Renal pelvis (tissue), 1 donor: ENCODE measurements at regions not wholly inside any gene's neighbourhood (a gene's known extent, or its start where the extent isn't known, plus 50 kb on each side); places are given as distances from the start of the nearest gene placed in this dataset.

Experiments used
- DNase-seq: peaks from one replicate; pipeline ENCODE4 v3.0.0-alpha.2; 2013

- DNase-seq = no peak
Observed at GRCh38 chr2:146131785-146132184, 1611.9 kb upstream of the ZEB2 start.

GRCh38 chr2:146131048-146131447, 1611.1 kb upstream of the ZEB2 start:
- DNase-seq = no peak

- no peak for DNase-seq
Observed at GRCh38 chr2:146130290-146130689, 1610.4 kb upstream of the ZEB2 start.

GRCh38 chr2:146129231-146129630, 1609.3 kb upstream of the ZEB2 start:
- no peak for DNase-seq

- no peak for DNase-seq
Observed at GRCh38 chr2:146128216-146128615, 1608.3 kb upstream of the ZEB2 start.

GRCh38 chr2:146125551-146125950, 1605.6 kb upstream of the ZEB2 start:
- DNase-seq = no peak

- no peak for DNase-seq
Observed at GRCh38 chr2:146124741-146125140, 1604.8 kb upstream of the ZEB2 start.

- DNase-seq = no peak
Observed at GRCh38 chr2:146123714-146124113, 1603.8 kb upstream of the ZEB2 start.

- DNase-seq = no peak
Observed at GRCh38 chr2:146123256-146123655, 1603.3 kb upstream of the ZEB2 start.

- no peak for DNase-seq
Observed at GRCh38 chr2:146119586-146119985, 1599.7 kb upstream of the ZEB2 start.

GRCh38 chr2:146108993-146109392, 1589.1 kb upstream of the ZEB2 start:
- no peak for DNase-seq

- no peak for DNase-seq
Observed at GRCh38 chr2:146094185-146094584, 1574.3 kb upstream of the ZEB2 start.

GRCh38 chr2:146081459-146081858, 1561.5 kb upstream of the ZEB2 start:
- DNase-seq = no peak

GRCh38 chr2:146080925-146081324, 1561.0 kb upstream of the ZEB2 start:
- no peak for DNase-seq

GRCh38 chr2:146079216-146079615, 1559.3 kb upstream of the ZEB2 start:
- DNase-seq = no peak

- no peak for DNase-seq
Observed at GRCh38 chr2:146077156-146077555, 1557.2 kb upstream of the ZEB2 start.

GRCh38 chr2:146068051-146068450, 1548.1 kb upstream of the ZEB2 start:
- no peak for DNase-seq

GRCh38 chr2:146048141-146048540, 1528.2 kb upstream of the ZEB2 start:
- no peak for DNase-seq

GRCh38 chr2:146041274-146041910, 1521.5 kb upstream of the ZEB2 start:
- DNase-seq = no peak

- no peak for DNase-seq
Observed at GRCh38 chr2:146040051-146040450, 1520.1 kb upstream of the ZEB2 start.

GRCh38 chr2:146038014-146038413, 1518.1 kb upstream of the ZEB2 start:
- no peak for DNase-seq

- no peak for DNase-seq
Observed at GRCh38 chr2:146037334-146037870, 1517.5 kb upstream of the ZEB2 start.

GRCh38 chr2:146031158-146031557, 1511.2 kb upstream of the ZEB2 start:
- no peak for DNase-seq

- DNase-seq = no peak
Observed at GRCh38 chr2:146027156-146027555, 1507.2 kb upstream of the ZEB2 start.
